H1 (cell line): ENCODE measurements at regions not wholly inside any gene's neighbourhood (a gene's known extent, or its start where the extent isn't known, plus 50 kb on each side); places are given as distances from the start of the nearest gene placed in this dataset.

Source experiments
- CTCF ChIA-PET: fragments of 300-600 bp; sonication (Branson Sonifier 250); formaldehyde crosslinking; loops from one replicate; lab custom pipeline; 2021; ENCODE audit not compliant: partially characterized antibody; lab: Charles Lee
- POLR2A ChIA-PET: fragments of 300-600 bp; sonication (Branson Sonifier 250); formaldehyde crosslinking; loops from one replicate; lab custom pipeline; 2021; ENCODE audit warnings: inconsistent platforms; ENCODE audit not compliant: partially characterized antibody; lab: Charles Lee
- DNase-seq, 2 experiments: peaks; one replicate each; pipeline versions ENCODE4 v3.0.0 to v3.0.0-alpha.2; 2010 to 2022; ENCODE audit warnings: low spot score in 2 of 2, low read depth in 1 of 2, mixed read lengths in 1 of 2
- FAIRE-seq: peaks from 2 replicates; lab custom pipeline; 2011; peaks lifted over from hg19 to GRCh38; lab: Jason Lieb, UNC
- H2AFZ ChIP-seq: 2 replicates; pipeline ENCODE4 v1.8.1; 2012; ENCODE audit warnings: low read length, inconsistent platforms
- H2AK5ac ChIP-seq: 2 replicates; pipeline ENCODE4 v1.6.1; 2013; ENCODE audit warnings: low read depth, low read length
- H2BK120ac ChIP-seq: replicated peaks from 2 replicates; pipeline ENCODE3; 2013; ENCODE audit warnings: low read depth, low read length, inconsistent platforms
- H2BK12ac ChIP-seq: 2 replicates; pipeline ENCODE4 v1.6.1; 2013; ENCODE audit warnings: low read depth, low read length
- H2BK15ac ChIP-seq: 2 replicates; pipeline ENCODE4 v1.6.1; 2013; ENCODE audit warnings: low read length
- H2BK20ac ChIP-seq: 2 replicates; pipeline ENCODE4 v1.6.1; 2013; ENCODE audit warnings: low read length
- H2BK5ac ChIP-seq: 2 replicates; pipeline ENCODE4 v1.6.1; 2013; ENCODE audit warnings: low read depth, low read length
- H3K14ac ChIP-seq: 2 replicates; pipeline ENCODE4 v1.6.1; 2013; ENCODE audit warnings: inconsistent platforms; ENCODE audit not compliant: insufficient read length
- H3K18ac ChIP-seq: 2 replicates; pipeline ENCODE4 v1.6.1; 2013; ENCODE audit warnings: low read length; ENCODE audit errors: extremely low read depth
- H3K23ac ChIP-seq: 2 replicates; pipeline ENCODE4 v1.6.1; 2013; ENCODE audit warnings: inconsistent platforms; ENCODE audit not compliant: insufficient read length
- H3K23me2 ChIP-seq: 2 replicates; pipeline ENCODE4 v1.6.1; 2013; ENCODE audit warnings: low read depth, low read length
- H3K27ac ChIP-seq: 2 replicates; pipeline ENCODE4 v1.6.1; 2011; ENCODE audit warnings: low read depth, low read length, inconsistent platforms
- H3K27me3 ChIP-seq, 4 experiments: replicated peaks in 1 of 4; 1 replicate in 1 of 4; 2 replicates in 3 of 4; pipeline versions ENCODE4 v1.6.1 to v1.8.1; 2011 to 2013; ENCODE audit warnings: low read length in 3 of 4, mild to moderate bottlenecking in 3 of 4, inconsistent platforms in 2 of 4, mixed read lengths in 2 of 4, moderate library complexity in 1 of 4; ENCODE audit not compliant: control insufficient read depth in 3 of 4, insufficient read depth in 3 of 4; ENCODE audit errors: extremely low read depth in 1 of 4
- H3K36me3 ChIP-seq, 4 experiments: 2 replicates each; pipeline versions ENCODE4 v1.6.1 to v1.8.1; 2011 to 2013; ENCODE audit warnings: mild to moderate bottlenecking in 4 of 4, low read length in 3 of 4, moderate library complexity in 2 of 4, control low read depth in 1 of 4, inconsistent platforms in 1 of 4; ENCODE audit not compliant: insufficient read depth in 4 of 4, control insufficient read depth in 2 of 4
- H3K4ac ChIP-seq: replicated peaks from 2 replicates; pipeline ENCODE3; 2013; ENCODE audit warnings: low read length, low read depth, mixed read lengths, inconsistent platforms; ENCODE audit not compliant: insufficient read length
- H3K4me1 ChIP-seq, 4 experiments: replicated peaks in 1 of 4; 1 replicate in 1 of 4; 2 replicates in 3 of 4; pipeline versions ENCODE4 v1.6.1 to v1.8.1; 2011 to 2013; ENCODE audit warnings: low read length in 3 of 4, inconsistent platforms in 2 of 4, mixed read lengths in 1 of 4; ENCODE audit not compliant: insufficient read depth in 4 of 4, control insufficient read depth in 3 of 4
- H3K4me2 ChIP-seq, 2 experiments: 2 replicates each; pipeline versions ENCODE4 v1.6.1 to v1.8.1; 2011 to 2013; ENCODE audit warnings: low read depth in 2 of 2, low read length in 2 of 2, control low read depth in 1 of 2, inconsistent platforms in 1 of 2, mild to moderate bottlenecking in 1 of 2; ENCODE audit not compliant: insufficient read depth in 1 of 2
- H3K4me3 ChIP-seq, 4 experiments: fragments of 200-600, 300-600 bp in 1 of 4; sonication (generic), shearing (Covaris generic), sonication (Bioruptor Twin) in 1 of 4; 2 replicates each; pipeline versions ENCODE4 v1.5.1 to v1.8.1; 2011 to 2016; ENCODE audit warnings: low read length in 4 of 4, low read depth in 3 of 4, control low read depth in 2 of 4, inconsistent platforms in 2 of 4, mild to moderate bottlenecking in 2 of 4, mixed read lengths in 1 of 4, moderate library complexity in 1 of 4; ENCODE audit not compliant: insufficient read depth in 2 of 4; ENCODE audit errors: extremely low read depth in 1 of 4
- H3K56ac ChIP-seq: replicated peaks from 2 replicates; pipeline ENCODE3; 2013; ENCODE audit warnings: low read depth, mild to moderate bottlenecking, mixed read lengths, low read length, inconsistent platforms; ENCODE audit not compliant: insufficient read length
- H3K79me1 ChIP-seq: 2 replicates; pipeline ENCODE4 v1.6.1; 2013; ENCODE audit warnings: low read depth, low read length, control low read depth
- H3K79me2 ChIP-seq, 2 experiments: 2 replicates each; pipeline versions ENCODE4 v1.6.1 to v1.8.1; 2012 to 2013; ENCODE audit warnings: low read length in 2 of 2, mild to moderate bottlenecking in 2 of 2, inconsistent platforms in 1 of 2; ENCODE audit not compliant: insufficient read depth in 2 of 2, control insufficient read depth in 1 of 2
- H3K9ac ChIP-seq, 4 experiments: replicated peaks in 1 of 4; 1 replicate in 1 of 4; 2 replicates in 3 of 4; pipeline versions ENCODE4 v1.6.1 to v1.8.1; 2011 to 2013; ENCODE audit warnings: low read depth in 3 of 4, low read length in 3 of 4, control low read depth in 2 of 4, mild to moderate bottlenecking in 2 of 4, moderate library complexity in 2 of 4, inconsistent platforms in 1 of 4; ENCODE audit errors: extremely low read depth in 1 of 4
- H3K9me3 ChIP-seq, 2 experiments: 2 replicates each; pipeline versions ENCODE4 v1.6.1 to v1.8.1; 2012 to 2013; ENCODE audit warnings: mild to moderate bottlenecking in 2 of 2, moderate library complexity in 2 of 2, control low read depth in 1 of 2, inconsistent platforms in 1 of 2, low read depth in 1 of 2, low read length in 1 of 2, mixed read lengths in 1 of 2; ENCODE audit not compliant: insufficient read depth in 2 of 2
- H4K20me1 ChIP-seq, 2 experiments: replicated peaks in 1 of 2; 2 replicates each; pipeline versions ENCODE3 to v1.8.1; 2011 to 2013; ENCODE audit warnings: inconsistent platforms in 2 of 2, low read length in 2 of 2, mild to moderate bottlenecking in 1 of 2; ENCODE audit not compliant: insufficient read depth in 2 of 2, control insufficient read depth in 1 of 2
- H4K5ac ChIP-seq: 2 replicates; pipeline ENCODE4 v1.6.1; 2013; ENCODE audit warnings: low read length, low read depth, mixed read lengths, inconsistent platforms; ENCODE audit not compliant: insufficient read length
- H4K8ac ChIP-seq: 2 replicates; pipeline ENCODE4 v1.8.0; 2013; ENCODE audit warnings: mild to moderate bottlenecking, moderate library complexity, low read length, inconsistent platforms; ENCODE audit not compliant: insufficient read depth; ENCODE audit errors: extremely low read depth
- H4K91ac ChIP-seq: replicated peaks from 2 replicates; pipeline ENCODE3; 2013; ENCODE audit warnings: low read length, mixed read lengths, inconsistent platforms; ENCODE audit not compliant: insufficient read length
- BCL11A ChIP-seq, 2 experiments: IDR thresholded peaks; one replicate each; pipeline ENCODE4 v1.6.1; 2011; ENCODE audit warnings: low read depth in 2 of 2, low read length in 2 of 2, mild to moderate bottlenecking in 2 of 2
- BRCA1 ChIP-seq: IDR thresholded peaks from 2 replicates; pipeline ENCODE4 v1.6.1; 2012; ENCODE audit warnings: low read depth, low read length, improper control_type of control experiment
- CHD2 ChIP-seq: IDR thresholded peaks from 2 replicates; pipeline ENCODE4 v1.6.1; 2012; ENCODE audit warnings: low read length, improper control_type of control experiment
- SAP30 ChIP-seq: fragments of 300-600 bp; sonication (generic); IDR thresholded peaks from 2 replicates; pipeline ENCODE4 v1.7.1; 2012; ENCODE audit warnings: low read length, moderate library complexity, mild to moderate bottlenecking, inconsistent platforms; ENCODE audit not compliant: insufficient read depth, insufficient replicate concordance
- WGBS, 2 experiments: shearing (Covaris generic) in 1 of 2; methylation state at CpG; one replicate each; pipeline versions ENCODE4 v1.1.6 to v1.1.7; 2013 to 2015; ENCODE audit warnings: low lambda C conversion rate in 2 of 2, mixed read lengths in 2 of 2, inconsistent platforms in 1 of 2, low coverage in 1 of 2, missing lambda C conversion rate in 1 of 2; ENCODE audit not compliant: insufficient replicate concordance in 2 of 2, insufficient coverage in 1 of 2, insufficient read length in 1 of 2; ENCODE audit errors: extremely low coverage in 1 of 2, missing lambda C conversion rate in 1 of 2; 5-methylcytosine and 5-hydroxymethylcytosine counted together
- TF ChIP-seq, protein P1 (sequence below): IDR thresholded peaks from 2 replicates; pipeline ENCODE4 v1.6.1; 2011; ENCODE audit warnings: low read length, improper control_type of control experiment

DNA sequence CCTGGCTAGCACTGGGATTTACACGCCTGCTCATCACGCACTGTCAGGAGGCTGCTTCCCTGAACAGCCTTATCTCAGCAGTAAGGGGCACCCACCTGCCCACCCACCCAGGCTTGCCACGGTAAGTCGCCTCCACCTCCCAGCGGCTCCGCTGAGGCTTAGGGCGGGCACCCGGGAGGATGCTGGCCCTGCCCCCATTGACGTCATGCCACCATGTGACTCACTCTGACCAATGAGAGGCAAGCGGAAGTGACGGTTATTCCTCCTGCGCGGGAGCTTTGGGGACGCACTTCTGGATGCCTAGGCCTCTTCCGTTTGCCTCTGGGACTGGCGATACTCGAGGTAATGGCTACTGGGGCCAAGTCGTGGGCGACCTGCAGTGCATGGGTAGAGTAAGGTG, 256.8 kb downstream of the QKI start:
- Histone ChIP-seq H2AFZ (no peak overlapping the region; the same call in 1 of the 2 replicates), H3K56ac (no peak overlapping the region), H3K4ac (no peak overlapping the region), H2AK5ac (no peak overlapping the region), H3K4me2 (no peak overlapping the region), H2BK5ac (no peak overlapping the region), H3K4me3 (no peak overlapping the region), H3K4me1 (no peaks in the 10 kb centered on the region; a peak in 1 of 7 replicates)
- DNase-seq (no peak), FAIRE-seq (no peak)
- CTCF ChIA-PET = interaction anchor here (1.4 kb wide), 1 partner anchor 9 kb away, joined by 4 read pairs; no protein-coding TSS in a partner anchor
- TF ChIP-seq CHD2 (no peak), BRCA1 (no peak), SAP30 (no peak), BCL11A (IDR thresholded peaks at IDR 0.05; ENCODE audit: low read depth in 2 of 2, low read length in 2 of 2) (no peak)
- TF ChIP-seq, protein P1, sequence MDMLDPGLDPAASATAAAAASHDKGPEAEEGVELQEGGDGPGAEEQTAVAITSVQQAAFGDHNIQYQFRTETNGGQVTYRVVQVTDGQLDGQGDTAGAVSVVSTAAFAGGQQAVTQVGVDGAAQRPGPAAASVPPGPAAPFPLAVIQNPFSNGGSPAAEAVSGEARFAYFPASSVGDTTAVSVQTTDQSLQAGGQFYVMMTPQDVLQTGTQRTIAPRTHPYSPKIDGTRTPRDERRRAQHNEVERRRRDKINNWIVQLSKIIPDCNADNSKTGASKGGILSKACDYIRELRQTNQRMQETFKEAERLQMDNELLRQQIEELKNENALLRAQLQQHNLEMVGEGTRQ = peak; percentile 30; the same call in 1 of the 2 replicates
- TF ChIP-seq, all 59 proteins: peak for 1
- Histone ChIP-seq H2BK120ac (no peak overlapping the region), H3K79me2 (no peaks in the 10 kb centered on the region), H4K91ac (no peak overlapping the region), H2BK12ac (no peak overlapping the region), H4K5ac (no peak overlapping the region), H2BK20ac (no peak overlapping the region), H3K79me1 (no peaks in the 10 kb centered on the region), H3K27ac (no peak overlapping the region), H3K18ac (no peak overlapping the region), H3K23ac (no peak overlapping the region), H4K8ac (no peak overlapping the region; the same call in 1 of the 2 replicates), H3K23me2 (no peaks in the 10 kb centered on the region; the same call in 1 of the 2 replicates), H3K27me3 (no peaks in the 10 kb centered on the region), H4K20me1 (no peaks in the 10 kb centered on the region), H3K9ac (no peak overlapping the region), H2BK15ac (no peak overlapping the region), H3K9me3 (no peaks in the 10 kb centered on the region; a peak in 2 of 4 replicates), H3K36me3 (no peaks in the 10 kb centered on the region), H3K14ac (no peak overlapping the region)
- WGBS, 2 experiments = 94% methylated on average over 18 of the region's 19 CpGs; no CpG with 5 or more reads in 1 of the 2 experiments
- POLR2A ChIA-PET = interaction anchor here (1.5 kb wide), 1 partner anchor 8 kb away, joined by 3 read pairs; no protein-coding TSS in a partner anchor
